GM12864 (cell line): ENCODE measurements at regions not wholly inside any gene's neighbourhood (a gene's known extent, or its start where the extent isn't known, plus 50 kb on each side); places are given as distances from the start of the nearest gene placed in this dataset.

Source experiments
- DNase-seq: peaks from one replicate; pipeline ENCODE4 v3.0.0-alpha.2; 2011; ENCODE audit warnings: low read depth
- H3K4me3 ChIP-seq: 2 replicates; pipeline ENCODE4 v1.5.1; 2011; ENCODE audit warnings: mild to moderate bottlenecking, low read depth, low read length, control low read depth
- TF ChIP-seq, protein P1 (sequence below): IDR thresholded peaks from 2 replicates; pipeline ENCODE4 v1.5.1; 2011; ENCODE audit warnings: low read depth, mild to moderate bottlenecking, moderate library complexity, low read length, control low read depth, inconsistent platforms; ENCODE audit errors: missing control alignments

- TF ChIP-seq, protein P1, sequence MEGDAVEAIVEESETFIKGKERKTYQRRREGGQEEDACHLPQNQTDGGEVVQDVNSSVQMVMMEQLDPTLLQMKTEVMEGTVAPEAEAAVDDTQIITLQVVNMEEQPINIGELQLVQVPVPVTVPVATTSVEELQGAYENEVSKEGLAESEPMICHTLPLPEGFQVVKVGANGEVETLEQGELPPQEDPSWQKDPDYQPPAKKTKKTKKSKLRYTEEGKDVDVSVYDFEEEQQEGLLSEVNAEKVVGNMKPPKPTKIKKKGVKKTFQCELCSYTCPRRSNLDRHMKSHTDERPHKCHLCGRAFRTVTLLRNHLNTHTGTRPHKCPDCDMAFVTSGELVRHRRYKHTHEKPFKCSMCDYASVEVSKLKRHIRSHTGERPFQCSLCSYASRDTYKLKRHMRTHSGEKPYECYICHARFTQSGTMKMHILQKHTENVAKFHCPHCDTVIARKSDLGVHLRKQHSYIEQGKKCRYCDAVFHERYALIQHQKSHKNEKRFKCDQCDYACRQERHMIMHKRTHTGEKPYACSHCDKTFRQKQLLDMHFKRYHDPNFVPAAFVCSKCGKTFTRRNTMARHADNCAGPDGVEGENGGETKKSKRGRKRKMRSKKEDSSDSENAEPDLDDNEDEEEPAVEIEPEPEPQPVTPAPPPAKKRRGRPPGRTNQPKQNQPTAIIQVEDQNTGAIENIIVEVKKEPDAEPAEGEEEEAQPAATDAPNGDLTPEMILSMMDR = no peak
- no peak for DNase-seq
- H3K4me3 ChIP-seq = no peak overlapping the region
Measured at GRCh38 chr9:23926368-23926767, 100.3 kb upstream of the ELAVL2 start.

GRCh38 chr9:23914431-23915003 lies 88.5 kb upstream of the ELAVL2 start:
- H3K4me3 ChIP-seq = no peak overlapping the region
- TF ChIP-seq, protein P1 = no peak
- DNase-seq = no peak

GRCh38 chr9:23907343-23907742 lies 81.3 kb upstream of the ELAVL2 start:
- TF ChIP-seq, protein P1 = no peak
- no peak overlapping the region for H3K4me3 ChIP-seq

DNA sequence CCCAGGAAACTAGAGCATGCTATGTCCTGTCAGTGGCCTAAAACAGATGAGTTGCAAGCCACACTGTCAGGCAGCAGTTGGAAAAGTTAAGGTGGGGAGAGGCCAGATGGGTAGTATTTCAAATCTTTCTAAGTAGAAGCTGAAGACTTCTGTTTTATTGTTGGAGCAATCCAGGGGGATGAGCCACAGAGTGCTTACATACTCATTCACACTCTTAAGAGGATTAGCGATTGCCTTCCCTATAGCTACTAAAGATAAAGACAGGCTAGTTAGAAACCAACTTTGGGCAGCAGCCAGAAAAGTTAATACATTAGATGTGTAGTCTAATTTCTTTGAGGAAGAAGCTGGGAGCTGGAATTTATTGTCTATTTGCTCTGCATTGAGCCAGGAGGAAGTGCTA lies 61.7 kb upstream of the ELAVL2 start:
- no peak overlapping the region for H3K4me3 ChIP-seq
- no peak for DNase-seq
- TF ChIP-seq, protein P1 = no peak

More at GRCh38 chr9:23907343-23907742, 81.3 kb upstream of the ELAVL2 start:
- no peak for DNase-seq
